GM21737 (cell line): ENCODE measurements at regions not wholly inside any gene's neighbourhood (a gene's known extent, or its start where the extent isn't known, plus 50 kb on each side); places are given as distances from the start of the nearest gene placed in this dataset.
"Not testable (repeated sequence)": the region's sequence is repeated elsewhere in the genome, so short reads cannot be mapped to it uniquely, and the experiment has no call there.

Experiments used
- ATAC-seq: cut with Tn5 transposase; IDR thresholded peaks from one replicate; pipeline ENCODE4 v1.9.1; 2021; ENCODE audit warnings: mild to moderate bottlenecking, moderate library complexity; ENCODE audit not compliant: unreplicated experiment

DNA sequence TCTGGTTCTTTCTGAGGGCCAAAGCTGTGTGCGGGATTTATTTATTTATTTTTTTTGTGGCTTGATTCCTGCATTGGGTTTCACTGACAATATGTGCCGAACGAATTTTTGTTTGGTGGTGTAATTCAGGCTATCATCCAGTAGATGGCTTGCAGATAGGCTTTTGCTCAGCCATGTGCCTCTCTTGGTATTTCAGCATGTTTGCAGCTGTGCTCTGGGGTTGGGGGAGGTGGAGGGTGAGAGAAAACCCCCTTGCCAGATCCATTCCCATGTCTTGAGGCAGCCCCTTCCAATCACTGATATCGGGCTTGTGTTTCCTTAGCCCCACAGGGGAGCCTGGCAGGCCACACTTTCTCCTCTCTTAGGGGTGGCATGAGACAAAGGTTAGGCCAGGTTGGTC is 302.4 kb downstream of the PTGER3 start:
- ATAC-seq, result no peak

- not testable (repeated sequence) for ATAC-seq
Observed at GRCh38 chr1:70746062-70746461, 301.6 kb downstream of the PTGER3 start.

DNA sequence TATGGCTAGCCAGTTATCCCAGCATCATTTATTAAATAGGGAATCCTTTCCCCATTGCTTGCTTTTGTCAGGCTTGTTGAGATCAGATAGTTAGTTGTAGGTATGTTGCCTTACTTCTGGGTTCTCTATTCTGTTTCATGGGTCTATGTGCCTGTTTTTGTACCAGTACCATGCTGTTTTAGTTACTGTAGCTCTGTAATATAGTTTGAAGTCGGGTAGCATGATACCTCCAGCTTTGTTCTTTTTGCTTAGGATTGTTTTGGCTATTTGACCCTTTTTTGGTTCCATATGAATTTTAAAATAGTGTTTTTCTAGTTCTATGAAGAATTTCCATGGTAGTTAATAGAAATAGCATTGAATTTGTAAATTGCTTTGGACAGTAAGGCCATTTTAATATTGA is 300.5 kb downstream of the PTGER3 start:
- not testable (repeated sequence) for ATAC-seq

DNA sequence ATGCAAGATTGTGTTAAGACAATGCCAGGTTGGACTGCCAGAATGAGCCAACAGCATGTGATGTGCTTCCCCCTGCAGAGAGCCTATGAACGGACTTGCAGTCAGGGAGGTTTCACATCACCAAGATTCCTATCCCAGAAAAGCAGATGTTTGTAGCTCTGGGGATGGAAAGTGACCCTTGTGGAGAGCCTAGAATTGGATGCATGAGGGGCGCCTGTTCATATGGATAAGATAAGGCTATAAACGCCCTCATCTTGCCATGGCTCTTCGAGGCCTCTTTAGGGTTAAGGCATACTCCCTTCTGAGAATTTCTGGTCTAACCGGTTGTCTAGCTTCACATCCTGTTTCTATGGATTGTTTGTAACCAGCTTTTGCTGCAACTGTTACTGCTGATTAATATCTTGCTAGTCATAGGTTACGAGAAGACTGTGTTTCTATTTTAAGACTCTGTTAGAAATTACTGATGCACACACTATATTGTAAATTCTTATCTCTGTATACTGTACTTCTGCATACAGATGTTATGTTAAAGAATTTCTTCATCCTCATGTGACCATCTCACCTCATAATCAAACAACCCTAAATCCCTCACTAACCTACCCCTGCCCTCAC is 295.8 kb downstream of the PTGER3 start:
- ATAC-seq, result not testable (repeated sequence)

DNA sequence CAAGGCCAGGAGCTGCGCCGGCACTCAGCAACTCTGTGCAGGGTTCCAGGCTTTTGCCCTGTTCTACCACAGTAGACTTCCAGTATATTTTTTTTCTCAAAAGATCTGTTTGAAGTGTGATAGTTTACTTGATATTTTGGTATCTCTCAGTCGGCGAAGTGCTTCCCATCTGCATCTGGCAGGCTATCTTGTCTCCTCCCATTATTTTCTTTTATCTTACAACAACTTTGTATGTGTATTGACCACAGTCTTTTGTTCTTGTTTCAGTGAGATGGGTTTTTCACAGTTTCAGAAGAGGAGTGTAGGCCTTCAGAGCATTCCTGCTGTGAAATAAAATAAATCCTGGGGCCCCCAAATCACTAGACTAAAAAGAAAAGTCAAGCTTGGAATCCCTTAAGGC is 292.9 kb downstream of the PTGER3 start:
- no peak for ATAC-seq

DNA sequence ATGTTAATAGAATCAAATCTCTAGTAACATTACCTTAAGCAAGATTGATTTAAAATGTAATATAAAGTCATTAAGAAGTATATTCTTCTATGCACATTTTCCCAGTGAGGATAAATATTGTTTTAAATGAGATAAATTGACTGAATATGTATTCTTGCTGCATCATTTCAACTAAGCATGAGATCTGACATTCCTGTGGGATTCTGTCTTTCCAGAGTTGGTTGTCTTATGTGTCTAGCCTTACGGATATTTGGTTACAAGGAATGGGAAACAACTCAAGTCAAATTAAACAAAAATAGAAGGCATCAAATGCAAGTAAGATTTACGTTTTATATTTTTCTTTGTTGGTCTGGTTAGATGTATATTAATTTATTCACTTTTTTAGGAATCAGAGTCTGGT is 287.5 kb downstream of the PTGER3 start:
- no peak for ATAC-seq

GRCh38 chr1:70762386-70762785 is 285.2 kb downstream of the PTGER3 start:
- ATAC-seq, result no peak

GRCh38 chr1:70764747-70765146 is 282.9 kb downstream of the PTGER3 start:
- no peak for ATAC-seq

- ATAC-seq, result no peak
Observed at GRCh38 chr1:70767377-70767776, 280.2 kb downstream of the PTGER3 start.

DNA sequence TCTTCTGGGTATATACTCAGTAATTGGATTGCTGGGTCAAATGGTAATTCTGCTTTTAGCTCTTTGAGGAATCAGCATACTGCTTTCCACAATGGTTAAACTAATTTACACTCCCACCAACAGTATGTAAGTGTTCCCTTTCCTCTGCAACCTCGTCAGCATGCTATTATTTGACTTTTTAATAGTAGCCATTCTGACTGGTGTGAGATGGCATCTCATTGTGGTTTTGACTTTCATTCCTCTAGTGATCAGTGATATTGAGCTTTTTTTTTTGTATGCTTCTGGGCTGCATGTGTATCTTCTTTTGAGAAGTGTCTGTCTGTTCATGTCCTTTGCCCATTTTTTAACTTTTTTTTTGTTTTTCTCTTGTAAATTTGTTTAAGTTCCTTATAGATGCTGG is 279.4 kb downstream of the PTGER3 start:
- no peak for ATAC-seq

- no peak for ATAC-seq
Observed at GRCh38 chr1:70778056-70778762, 269.4 kb downstream of the PTGER3 start.

GRCh38 chr1:70778934-70779333 is 268.7 kb downstream of the PTGER3 start:
- no peak for ATAC-seq

GRCh38 chr1:70779571-70779970 is 268.0 kb downstream of the PTGER3 start:
- no peak for ATAC-seq

DNA sequence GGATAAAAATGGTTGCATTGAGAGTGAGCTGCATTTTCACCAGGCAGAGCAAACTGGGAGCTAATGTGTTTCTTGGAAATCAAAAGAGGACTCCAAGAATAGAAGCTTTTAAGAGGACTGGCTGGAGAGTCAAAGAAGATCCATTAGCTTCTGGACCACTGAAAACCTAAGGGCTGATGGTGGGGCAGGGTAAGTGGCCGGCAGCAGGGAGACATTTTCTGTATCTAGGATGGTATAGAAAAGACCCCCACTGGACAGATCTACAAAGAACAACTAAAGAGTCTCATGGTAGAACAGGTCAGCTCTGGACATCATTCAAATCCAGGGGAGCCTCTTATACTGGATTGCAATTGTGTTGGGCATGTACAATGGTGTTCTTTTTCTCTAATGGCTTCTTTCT is 262.3 kb downstream of the PTGER3 start:
- no peak for ATAC-seq

DNA sequence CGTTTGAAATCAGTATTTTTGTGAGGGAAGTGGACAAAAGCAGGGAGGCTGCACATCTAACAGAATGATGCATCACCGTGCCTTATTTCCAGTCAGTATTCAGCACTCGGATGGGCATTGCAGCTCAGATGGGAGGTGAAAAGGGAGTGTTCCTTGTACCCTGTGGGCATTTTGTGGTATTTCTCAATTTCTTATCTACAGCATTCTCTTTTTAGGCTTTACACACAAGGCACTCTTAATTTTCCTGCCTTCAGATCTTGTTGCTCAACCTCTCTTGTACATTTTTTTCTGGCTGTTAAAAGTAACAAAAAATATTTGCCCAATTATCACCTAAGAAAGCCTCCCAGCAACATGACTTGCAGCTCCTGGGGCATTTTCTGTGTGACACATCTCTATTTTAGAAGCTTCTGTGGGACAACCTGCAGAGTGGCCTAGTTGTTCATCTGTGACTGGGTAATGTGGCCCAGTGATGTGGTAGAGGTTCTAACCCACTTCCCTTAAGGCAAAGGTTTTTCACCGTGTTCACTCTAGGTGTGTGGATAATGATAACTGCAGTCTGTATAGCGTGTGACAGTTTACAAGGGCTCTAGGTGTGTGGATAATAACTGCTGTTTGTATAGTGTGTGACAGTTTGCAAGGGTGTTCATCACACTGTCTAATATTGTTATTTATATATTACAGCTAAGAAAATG is 257.2 kb downstream of the PTGER3 start:
- ATAC-seq, result no peak

DNA sequence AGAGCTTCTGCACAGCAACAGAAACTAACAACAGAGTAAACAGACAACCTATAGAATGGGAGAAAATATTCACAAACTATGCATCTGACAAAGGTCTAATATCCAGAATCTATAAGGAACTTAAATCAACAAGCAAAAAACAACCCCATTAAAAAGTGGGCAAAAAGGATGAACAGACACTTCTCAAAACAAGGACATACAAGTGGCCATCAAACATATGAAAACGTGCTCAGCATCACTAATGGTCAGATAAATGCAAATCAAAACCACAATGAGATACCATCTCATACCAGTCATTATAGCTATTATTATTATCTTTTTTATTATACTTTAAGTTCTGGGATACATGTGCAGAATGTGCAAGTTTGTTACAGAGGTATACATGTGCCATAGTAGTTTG is 252.6 kb downstream of the PTGER3 start:
- ATAC-seq, result not testable (repeated sequence)

GRCh38 chr1:70796298-70796697 is 251.3 kb downstream of the PTGER3 start:
- not testable (repeated sequence) for ATAC-seq

- not testable (repeated sequence) for ATAC-seq
Observed at GRCh38 chr1:70802625-70803024, 245.0 kb downstream of the PTGER3 start.

DNA sequence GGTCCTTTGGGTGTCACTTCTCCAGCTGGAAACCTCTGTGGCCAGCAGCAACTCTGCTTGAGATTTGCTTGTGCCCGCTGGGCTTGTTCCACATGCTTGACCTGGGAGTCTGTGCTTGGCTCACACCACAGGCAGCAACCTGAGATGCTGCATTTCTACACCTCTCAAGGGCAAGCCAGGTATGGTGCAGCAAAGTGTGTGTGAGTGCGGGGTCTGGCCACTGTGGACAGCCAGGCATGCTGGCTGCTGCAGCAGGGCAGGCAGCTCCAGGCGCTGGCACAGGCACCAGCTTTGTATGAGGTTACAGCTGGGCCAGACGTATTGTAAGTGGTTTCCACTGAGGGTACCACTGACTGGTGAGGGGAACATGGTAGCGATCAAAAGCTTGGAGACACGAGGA is 242.0 kb downstream of the PTGER3 start:
- ATAC-seq, result no peak

DNA sequence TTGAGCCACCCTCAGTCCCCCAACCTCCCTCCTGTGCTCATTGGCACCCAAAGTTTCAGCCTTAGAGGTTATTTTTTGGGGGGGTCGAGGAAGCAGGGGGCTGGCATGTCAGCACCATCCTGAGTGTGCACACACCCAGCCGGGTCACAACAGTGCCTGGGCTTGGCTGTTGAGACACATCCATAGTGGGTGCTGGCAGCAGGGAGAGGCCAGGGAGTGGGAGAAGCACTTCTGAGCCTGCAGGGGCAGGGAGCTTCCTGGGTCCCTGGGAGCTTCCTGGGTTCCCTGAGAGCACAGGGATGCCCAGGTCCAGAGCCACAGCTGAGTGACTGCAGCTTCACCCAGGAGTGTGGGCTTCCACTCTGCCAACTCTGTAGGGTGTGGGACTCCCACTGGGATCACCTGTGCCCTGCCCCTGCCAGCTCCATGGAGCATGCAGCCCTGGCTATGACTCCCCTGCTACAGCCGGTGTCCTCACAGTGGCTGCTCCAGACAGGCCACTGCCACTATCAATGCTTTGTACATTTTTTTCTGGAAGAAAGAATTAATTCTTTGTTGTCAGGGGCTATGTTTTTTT is 240.4 kb downstream of the PTGER3 start:
- ATAC-seq, result no peak

- no peak for ATAC-seq
Observed at GRCh38 chr1:70809069-70809468, 238.5 kb downstream of the PTGER3 start.

- ATAC-seq, result no peak
Observed at GRCh38 chr1:70811815-70812214, 235.8 kb downstream of the PTGER3 start.
